ENCODE measurements at regions not wholly inside any gene's neighbourhood (a gene's known extent, or its start where the extent isn't known, plus 50 kb on each side); places are given as distances from the start of the nearest gene placed in this dataset.

DNA sequence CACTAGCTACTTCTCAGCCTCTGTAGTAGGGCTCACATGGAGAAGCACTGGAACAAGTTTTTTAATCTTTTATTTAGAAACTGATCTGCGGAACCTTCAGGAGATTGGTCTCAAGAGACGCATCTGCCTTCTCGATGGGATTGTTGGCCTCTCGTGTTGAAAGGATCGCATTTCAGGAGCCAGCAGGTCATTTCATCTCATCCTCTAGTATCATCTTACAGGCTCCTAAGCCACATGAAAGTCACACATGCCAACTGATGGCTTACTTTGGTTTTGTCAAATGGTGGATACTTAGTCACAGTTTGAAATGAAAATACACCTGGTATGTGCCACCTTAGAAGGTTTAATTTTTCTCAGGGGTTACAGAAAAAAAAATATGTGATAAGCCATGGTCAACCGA, 1703.6 kb downstream of the EFNB2 start:
- TF ChIP-seq, protein P1, sequence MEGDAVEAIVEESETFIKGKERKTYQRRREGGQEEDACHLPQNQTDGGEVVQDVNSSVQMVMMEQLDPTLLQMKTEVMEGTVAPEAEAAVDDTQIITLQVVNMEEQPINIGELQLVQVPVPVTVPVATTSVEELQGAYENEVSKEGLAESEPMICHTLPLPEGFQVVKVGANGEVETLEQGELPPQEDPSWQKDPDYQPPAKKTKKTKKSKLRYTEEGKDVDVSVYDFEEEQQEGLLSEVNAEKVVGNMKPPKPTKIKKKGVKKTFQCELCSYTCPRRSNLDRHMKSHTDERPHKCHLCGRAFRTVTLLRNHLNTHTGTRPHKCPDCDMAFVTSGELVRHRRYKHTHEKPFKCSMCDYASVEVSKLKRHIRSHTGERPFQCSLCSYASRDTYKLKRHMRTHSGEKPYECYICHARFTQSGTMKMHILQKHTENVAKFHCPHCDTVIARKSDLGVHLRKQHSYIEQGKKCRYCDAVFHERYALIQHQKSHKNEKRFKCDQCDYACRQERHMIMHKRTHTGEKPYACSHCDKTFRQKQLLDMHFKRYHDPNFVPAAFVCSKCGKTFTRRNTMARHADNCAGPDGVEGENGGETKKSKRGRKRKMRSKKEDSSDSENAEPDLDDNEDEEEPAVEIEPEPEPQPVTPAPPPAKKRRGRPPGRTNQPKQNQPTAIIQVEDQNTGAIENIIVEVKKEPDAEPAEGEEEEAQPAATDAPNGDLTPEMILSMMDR (IDR thresholded peaks at IDR 0.05; ENCODE audit: low read length): no peak
- no peak for TF ChIP-seq EZH2 (IDR thresholded peaks at IDR 0.05; ENCODE audit: borderline replicate concordance, low read length)
